NCI-H2171 treated with DMSO at 0.1 percent for 48 hours (cell line): ENCODE measurements at regions not wholly inside any gene's neighbourhood (a gene's known extent, or its start where the extent isn't known, plus 50 kb on each side); places are given as distances from the start of the nearest gene placed in this dataset.
"Not testable (repeated sequence)": the region's sequence is repeated elsewhere in the genome, so short reads cannot be mapped to it uniquely, and the experiment has no call there.

ENCODE experiments used
- DNase-seq: peaks from one replicate; lab custom pipeline; 2025; lab: John Stamatoyannopoulos, UW

DNA sequence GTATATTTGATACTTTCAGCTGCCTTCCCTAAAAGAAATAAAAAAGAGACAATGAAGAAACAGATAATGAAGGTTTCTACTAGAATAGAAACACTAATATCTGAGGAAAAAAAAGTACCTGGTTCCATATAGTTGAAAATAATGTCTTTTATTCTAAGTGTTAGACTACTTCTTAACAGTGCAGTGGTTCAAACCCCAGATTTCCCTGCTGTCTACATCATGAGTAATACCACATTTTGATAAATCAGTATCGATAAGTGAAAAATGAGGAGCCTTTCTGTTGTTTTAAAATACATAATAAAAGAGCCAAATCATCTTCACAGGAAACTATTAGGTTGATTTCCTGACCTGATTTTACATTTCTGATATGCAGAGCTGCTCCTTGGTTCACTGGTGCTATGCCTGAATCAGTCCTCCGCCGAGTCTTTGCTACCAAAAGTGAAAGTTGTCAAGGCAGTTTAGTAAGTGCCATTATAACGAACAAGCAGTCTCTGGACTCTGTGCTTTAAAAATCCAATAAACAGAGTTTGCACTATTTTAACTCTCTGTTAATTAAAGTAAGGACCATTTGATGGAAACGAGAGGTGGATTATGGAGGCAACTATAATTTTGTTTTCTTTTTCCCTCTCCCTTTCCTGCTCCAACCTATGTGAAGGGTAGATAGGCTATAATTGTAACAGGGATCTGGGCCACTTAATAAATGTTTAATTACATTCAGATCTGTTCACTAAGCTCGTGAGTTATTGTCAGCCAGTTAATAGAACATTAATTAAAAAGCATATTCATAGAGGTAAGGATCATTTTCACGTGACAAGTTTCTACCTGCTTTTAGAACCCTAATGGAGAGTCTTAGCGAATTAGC, 724.5 kb upstream of the RAG2 start:
- DNase-seq, result no peak

DNA sequence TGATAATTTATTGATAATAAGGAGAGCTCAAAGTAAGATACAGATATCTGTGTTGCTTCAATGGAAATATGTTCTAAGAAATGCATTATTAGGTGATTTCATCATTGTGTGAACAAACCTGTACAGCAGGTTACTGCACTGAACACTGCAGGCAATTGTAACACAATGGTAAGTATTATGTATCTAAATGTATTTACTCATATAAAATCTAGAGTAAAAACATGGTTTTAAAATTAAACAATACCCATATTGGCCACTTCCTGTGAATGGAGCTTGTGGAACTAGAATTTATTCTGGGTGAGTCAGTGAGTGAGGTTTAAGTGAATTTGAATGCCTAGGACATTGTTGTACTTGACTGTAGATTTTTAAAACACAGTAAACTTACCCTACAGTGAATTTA, 722.9 kb upstream of the RAG2 start:
- no peak for DNase-seq

DNA sequence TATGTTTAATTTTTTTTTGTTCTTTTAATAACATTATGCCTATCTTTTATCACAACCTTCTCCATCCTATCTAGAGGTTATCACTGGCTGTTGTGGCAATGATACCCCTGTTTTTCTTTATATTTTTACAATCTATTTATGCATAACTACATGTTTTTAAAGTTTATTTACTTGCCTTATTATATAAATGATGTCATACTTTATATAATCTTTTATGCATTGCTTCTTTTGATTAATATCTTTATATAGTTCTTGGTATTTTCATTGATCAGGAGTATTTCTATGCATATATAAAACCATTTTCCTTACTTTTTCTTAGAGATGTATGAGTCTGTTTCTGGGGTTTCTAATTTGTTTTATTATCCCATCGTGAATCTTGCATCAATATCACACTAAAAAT, 719.8 kb upstream of the RAG2 start:
- no peak for DNase-seq

DNA sequence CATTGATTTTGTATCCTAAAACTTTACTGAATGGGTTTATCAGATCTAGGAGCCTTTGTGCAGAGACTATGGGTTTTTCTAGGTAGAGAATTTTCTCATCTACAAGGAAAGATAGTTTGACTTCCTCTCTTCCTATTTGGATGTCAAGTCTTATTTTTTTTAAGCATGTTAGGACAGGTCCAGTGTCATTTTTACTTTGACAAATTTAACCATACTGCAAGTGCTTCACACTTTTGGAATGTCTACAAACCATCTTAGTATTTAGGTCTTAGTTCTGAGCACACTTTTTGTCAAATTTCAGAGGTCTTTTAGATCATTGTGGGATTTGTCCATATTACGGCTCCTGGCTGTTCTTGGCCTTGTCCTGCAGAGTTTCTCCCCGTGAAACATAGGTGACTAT, 715.2 kb upstream of the RAG2 start:
- DNase-seq, result no peak

DNA sequence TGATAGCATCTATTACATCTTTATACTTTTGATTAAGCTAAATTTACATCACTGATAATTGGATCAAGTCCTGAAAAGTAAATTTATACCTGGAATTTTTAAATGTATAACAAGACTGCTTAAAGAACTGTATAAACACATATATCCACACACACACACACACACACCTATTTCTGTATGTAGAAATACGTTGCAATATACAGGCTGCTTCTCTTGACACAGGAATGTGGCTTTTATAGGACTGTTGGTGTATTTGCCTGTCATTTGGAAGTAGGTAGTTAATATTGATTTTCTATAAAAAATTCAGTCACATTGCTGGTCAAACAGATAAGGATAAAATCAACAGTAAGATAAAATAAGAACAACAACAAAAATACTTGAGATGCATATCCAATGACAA, 708.5 kb upstream of the RAG2 start:
- no peak for DNase-seq

DNA sequence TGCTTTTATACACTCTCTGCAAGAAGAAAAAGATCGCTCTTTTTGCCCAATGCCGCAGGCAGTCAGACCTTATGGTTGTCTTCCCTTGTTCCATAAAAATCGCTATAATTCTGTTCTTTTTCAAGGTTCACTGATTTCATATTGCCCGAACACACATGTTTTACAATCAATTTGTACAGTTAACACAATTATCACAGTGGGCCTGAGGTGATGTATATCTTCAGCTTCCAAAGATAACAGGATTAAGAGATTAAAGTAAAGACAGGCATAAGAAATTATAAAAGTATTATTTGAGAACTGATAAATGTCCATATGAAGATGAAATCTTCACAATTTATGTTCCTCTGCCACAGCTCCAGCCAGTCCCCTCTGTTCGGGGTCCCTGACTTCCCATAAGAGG, 703.4 kb upstream of the RAG2 start:
- DNase-seq, result not testable (repeated sequence)

DNA sequence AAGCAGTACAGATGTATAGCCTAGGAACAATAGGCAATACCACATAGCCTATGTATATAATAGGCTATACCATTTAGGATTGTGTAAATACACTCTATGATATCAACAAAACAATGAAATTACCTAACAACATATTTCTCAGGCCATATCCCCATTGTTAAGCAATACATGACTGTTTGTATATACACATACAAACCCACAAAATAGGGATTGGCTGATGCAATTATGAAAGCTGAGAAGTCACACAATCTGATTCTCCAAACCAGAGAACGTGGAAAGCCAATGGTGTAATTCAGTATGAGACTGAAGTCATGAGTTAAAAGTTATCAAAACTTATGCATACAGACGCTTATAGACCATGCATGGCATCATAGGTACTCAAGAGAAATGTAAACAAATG, 700.1 kb upstream of the RAG2 start:
- no peak for DNase-seq

DNA sequence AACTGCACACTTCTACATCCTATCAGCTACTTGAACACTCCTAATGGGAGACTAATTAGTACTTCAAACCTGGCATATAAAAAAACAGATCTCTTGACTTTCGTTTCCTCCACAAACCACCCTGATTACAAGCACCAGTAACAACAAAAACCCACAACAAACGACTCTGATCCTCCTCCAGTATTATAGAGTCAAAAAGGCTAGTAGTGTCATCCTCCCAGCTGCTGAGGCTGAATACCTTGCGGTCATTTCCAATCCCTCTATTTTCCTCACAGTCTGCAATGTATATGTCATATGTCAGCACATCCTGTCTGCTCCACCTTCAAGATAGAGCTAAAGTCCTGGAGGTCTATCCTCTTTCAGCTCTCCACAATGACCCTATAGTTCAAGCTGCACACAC, 688.9 kb upstream of the RAG2 start:
- DNase-seq, result no peak

DNA sequence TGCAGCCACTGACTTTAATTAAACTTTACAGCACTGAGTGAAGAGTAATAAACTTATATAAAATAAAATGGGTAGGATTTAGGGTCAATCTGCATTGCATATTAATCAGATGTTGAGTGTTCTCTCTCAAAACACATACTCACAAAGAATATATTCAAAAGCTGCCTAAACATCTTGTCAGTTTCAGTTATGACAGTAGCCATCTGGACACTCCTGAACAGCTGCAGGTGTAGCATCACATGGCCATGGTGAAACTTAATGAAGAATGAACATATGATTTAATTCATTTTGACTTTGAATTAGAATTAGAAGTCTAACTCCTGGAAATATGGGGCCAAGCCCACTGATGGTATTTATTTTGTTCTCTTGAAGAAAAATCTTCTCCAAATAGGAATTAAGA, 684.3 kb upstream of the RAG2 start:
- DNase-seq, result no peak

DNA sequence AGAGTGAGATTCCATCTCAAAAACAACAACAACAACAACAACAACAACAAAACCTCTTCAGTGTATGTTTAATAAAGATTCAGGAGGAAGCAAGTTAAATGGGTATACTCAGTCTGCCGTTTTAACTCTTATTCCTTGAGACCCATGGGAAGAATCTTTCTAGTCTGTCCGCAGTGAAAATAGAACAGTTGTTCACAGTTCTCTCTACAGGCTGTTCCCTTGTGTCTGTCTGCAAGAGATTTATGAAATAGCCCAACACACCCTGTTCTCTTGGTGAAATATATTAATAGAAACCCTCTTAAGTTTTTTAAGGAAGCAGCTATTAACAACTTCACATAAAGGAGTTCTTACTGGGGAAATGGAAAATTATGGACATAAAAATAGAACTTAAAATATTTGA, 682.2 kb upstream of the RAG2 start:
- no peak for DNase-seq

DNA sequence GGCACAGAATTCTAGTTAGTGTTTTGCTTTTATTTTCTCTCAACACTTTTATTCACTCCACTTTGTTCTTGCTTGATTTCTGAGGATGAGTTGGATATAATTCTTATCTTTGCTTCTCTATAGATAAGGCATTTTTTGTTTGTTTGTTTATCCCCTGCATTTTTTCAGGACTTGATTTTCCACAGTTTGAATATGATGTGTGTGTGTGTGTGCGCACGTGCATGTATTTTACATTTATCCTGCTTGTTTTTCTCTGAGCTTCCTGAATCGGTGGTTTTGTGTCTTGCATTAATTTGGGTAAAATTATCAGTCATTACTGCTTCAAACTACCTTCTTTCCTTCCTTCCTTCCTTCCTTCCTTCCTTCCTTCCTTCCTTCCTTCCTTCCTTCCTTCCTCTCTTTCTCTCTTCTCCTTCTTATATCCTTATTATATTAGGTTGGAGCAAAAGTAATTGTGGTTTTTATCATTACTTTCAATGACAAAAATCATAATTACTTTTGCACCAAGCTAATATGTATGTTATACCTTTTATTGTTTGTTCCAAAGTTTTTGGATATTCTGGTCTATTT, 679.9 kb upstream of the RAG2 start:
- DNase-seq, result no peak

DNA sequence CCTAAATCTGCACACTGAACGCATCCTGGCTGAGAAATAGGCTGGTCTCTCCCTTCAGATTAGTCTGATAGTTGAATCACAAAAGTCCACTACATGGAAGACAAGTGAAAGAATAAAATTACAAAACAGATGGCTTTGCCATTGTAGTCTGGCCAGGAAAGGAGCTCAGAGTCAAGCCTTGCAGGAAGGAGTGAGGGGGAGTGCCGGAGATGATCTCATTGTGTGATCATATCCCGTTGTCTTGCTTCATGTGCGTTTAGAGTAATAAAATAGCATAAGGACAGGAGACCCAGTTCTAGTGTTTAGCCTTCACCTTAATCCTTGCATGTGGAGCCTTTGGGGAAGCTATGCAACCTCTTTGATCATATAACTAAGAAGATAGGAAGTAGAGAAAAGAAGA, 666.7 kb upstream of the RAG2 start:
- DNase-seq, result no peak

DNA sequence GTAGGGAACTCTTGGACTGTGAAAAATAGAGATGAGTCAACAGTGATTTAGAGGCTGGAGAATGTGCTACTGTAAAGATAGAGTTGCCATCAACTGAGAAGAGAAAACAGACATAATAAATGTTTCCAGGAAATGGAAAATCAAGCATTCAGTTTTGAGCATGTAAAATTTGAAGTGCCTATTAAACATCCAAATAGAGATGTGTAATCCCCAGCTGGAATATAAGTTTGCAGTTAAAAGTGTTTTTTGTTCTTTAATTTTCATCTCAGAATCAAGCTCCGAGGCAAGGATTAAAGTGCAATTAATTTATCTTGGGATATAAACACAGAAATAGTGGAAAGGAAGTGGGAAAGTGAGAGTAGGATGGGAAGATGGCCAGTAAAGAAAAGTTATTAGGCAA, 666.0 kb upstream of the RAG2 start:
- DNase-seq, result no peak

DNA sequence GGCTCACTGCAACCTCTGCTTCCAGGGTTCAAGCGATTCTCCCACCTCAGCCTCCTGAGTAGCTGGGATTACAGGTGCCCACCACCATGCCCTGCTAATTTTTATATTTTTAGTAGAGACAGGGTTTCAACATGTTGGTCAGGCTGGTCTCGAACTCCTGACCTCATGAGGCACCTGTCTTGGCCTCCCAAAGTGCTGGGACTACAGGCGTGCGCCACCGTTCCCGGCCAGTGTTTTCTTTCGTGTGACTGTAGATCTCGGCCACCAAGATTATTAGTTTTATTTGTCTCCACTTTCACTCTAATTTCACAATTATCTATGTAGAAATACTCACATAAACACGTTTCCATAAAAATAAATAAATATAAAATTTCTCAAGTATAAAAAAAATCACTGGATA, 665.4 kb upstream of the RAG2 start:
- not testable (repeated sequence) for DNase-seq

DNA sequence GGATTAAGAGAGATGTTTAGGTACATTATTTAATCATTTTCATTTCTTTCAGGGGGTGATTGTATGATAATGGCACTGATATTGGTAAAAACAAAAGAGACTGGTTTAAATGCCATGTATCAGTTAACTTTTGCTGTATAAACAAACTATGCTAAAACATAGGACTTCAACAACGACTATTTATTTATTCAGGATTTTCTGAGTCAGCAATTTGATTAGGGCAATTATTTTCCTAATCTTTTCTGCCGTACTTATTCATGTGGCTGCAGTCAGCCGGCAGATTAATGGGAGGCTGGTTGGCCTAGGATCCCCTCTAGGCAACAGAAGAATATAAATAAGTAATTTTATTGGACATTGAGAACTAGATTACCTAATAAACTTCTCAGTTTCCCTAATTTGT, 661.7 kb upstream of the RAG2 start:
- no peak for DNase-seq

DNA sequence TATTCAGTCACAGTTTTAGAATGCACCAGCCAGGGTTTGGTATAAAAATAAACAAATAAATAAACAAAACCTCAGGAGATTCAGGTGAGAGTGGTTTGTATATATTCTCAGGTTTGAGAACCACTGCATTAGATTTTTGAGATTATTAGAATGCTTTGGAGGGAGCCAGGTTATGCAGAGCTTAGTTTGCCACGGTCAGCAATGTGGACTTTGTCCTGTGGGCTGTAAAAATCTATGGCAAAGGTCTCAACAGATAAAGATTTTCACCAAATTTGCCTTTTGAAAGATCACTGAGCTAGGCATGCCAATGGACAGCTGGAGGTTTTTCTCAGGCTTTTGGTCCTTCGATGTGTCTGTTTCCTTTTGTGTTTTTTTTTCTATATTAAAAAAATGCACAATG, 650.1 kb upstream of the RAG2 start:
- DNase-seq, result no peak

DNA sequence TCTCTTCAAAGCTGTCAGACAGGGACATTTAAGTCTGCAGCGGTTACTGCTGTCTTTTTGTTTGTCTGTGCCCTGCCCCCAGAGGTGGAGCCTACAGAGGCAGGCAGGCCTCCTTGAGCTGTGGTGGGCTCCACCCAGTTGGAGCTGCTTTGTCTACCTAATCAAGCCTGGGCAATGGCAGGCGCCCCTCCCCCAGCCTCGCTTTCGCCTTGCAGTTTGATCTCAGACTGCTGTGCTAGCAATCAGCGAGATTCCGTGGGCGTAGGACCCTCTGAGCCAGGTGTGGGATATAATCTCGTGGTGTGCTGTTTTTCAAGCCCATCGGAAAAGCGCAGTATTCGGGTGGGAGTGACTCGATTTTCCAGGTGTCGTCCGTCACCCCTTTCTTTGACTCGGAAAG, 648.1 kb upstream of the RAG2 start:
- not testable (repeated sequence) for DNase-seq

DNA sequence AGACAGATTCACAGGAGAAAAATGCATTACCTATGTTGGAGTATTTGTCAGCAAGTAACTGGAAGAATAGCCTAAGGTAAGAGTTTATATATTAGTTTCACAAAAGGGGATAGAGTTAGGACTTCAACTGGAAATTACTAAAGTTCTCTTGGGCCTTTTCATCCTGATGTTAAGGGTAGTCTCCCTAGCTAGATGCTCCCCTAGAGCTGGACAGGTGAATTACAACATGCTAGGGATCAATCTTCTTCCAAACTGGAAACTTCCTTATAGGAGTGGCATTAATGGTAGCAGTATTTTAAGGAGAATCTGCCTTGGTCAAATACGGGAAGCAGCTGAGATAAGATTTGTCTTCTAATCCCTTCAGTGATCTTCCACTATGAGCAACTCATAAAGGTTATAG, 632.8 kb upstream of the RAG2 start:
- no peak for DNase-seq

DNA sequence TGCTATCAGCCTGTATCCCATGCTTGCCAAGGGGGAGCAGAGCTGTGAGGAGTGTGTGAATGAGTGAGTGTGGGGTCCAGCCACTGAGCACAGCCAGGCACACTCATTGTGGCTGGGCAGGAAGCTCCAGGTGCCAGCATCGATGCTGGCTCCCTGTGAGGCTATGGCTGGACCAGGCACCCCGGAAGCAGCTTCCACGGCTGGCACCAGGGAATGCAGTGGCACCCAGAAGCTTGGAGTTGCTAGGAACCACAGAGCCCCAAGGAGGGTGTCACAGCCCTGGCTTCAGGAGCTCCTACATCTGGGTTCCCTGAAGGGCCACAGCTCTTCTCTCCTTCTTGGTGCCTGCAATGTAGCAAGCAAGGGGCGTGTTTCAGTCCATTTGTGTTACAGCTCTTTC, 625.9 kb upstream of the RAG2 start:
- no peak for DNase-seq

DNA sequence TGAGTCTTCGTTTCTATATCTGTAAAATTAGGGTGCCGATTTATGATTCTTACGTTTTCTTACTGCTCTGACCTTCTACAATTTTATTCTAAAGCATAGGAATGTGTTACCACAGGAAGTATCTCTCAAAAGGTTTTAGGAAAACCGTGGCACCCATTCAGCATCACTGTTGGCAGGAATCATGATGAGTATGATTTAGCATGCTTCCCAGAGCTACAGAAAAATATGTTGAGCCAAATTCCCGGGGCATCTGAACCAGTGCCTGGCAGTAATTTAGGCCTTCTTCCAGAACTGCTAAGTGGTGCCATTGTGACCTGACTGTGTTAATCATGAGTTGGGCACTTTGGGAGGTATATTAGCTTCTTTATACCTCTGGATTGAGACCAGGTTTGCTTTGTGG, 605.0 kb upstream of the RAG2 start:
- no peak for DNase-seq

DNA sequence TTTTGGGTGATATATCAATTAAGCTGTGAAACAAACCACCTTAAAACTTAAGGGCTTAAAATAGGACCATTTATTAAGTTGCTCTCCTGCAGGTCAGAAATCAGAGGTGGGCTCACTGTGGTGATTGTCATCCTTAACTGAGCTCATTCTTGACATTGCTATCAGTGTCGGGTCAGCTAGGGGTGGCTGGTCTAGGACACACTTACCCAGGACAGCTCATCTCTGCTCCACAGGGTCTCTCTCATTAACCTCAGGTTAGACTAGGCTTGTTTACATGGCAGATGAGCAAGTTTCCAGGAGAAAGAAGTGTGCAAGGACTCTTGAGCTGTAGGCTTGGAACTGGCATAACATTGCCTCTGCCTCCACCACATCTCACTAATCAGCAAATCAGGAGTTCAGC, 601.0 kb upstream of the RAG2 start:
- DNase-seq, result no peak

DNA sequence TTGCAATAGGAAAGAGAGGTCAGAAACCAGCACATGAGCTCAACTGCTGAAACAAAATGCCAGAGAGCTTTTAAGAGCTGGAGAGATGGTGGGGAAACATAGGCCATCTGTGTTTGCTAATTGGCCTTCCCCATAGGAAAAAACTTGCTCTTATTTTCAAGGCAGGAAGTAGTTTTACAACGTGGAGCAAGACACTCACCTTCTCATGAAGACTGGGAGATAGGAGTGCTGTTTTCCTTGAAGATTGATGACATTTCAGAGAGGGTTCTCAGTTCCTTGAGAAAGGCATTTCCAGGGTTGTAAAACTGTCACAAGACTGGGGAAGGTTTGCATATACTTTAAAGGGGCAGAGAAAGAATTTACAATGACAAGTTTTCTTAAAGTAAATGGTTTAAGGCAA, 586.3 kb upstream of the RAG2 start:
- DNase-seq, result no peak

DNA sequence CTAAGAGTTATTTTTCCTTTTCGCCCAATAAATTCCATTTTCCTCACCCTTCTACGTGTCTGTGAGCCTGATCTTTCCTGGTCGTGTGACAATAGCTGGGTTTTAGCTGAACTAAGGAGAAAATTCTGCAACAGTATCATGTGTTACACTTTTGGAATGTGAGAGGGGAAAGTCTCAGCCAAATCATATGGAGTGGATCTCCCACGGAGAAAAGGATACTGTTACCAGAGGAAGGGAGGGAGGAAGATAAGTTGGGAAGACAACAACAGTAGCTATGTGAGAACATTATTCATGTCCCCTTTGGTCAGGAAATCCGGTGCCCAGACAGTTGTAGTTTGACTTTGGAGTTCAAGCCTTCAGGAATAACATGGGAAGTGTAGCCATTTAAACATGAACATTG, 584.0 kb upstream of the RAG2 start:
- no peak for DNase-seq

DNA sequence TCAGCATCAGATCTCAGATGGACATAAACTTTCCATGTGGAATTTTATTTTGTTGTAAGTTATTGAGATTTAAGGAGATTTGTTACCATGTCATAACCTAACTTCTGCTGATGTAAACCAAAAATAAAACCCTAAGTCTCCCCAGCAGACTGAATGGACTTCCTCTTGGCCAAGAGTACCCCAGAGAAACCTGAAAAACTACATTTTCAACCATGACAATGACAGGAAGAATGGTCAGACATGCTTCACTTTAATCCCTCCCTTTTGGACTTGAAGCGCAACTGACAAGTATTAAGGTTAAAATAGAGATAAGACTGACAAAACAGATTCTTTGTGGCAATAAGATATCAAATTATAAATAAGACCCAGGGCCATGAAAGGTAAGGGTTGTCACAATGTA, 579.7 kb upstream of the RAG2 start:
- DNase-seq, result no peak
